HEK293 (cell line): ENCODE measurements at regions not wholly inside any gene's neighbourhood (a gene's known extent, or its start where the extent isn't known, plus 50 kb on each side); places are given as distances from the start of the nearest gene placed in this dataset.

Experiments
- KLF9 ChIP-seq: fragments of 450-650 bp; formaldehyde crosslinking; IDR thresholded peaks from 2 replicates; pipeline ENCODE4 v1.5.1; 2016; ENCODE audit warnings: missing biosample characterization, missing genetic modification characterization, low read depth
- ZNF221 ChIP-seq: fragments of 450-650 bp; formaldehyde crosslinking; IDR thresholded peaks from 2 replicates; pipeline ENCODE4 v1.5.1; 2017; ENCODE audit warnings: missing biosample characterization, missing genetic modification characterization, borderline replicate concordance
- ZNF23 ChIP-seq: fragments of 450-650 bp; formaldehyde crosslinking; IDR thresholded peaks from 2 replicates; pipeline ENCODE4 v1.5.1; 2016; ENCODE audit warnings: missing biosample characterization, missing genetic modification characterization, borderline replicate concordance
- ZNF350 ChIP-seq: fragments of 450-650 bp; formaldehyde crosslinking; IDR thresholded peaks from 2 replicates; pipeline ENCODE4 v1.5.0; 2017; ENCODE audit warnings: missing biosample characterization, mild to moderate bottlenecking, missing genetic modification characterization
- TF ChIP-seq, protein P1 (sequence below): fragments of 450-650 bp; formaldehyde crosslinking; IDR thresholded peaks from 2 replicates; pipeline ENCODE4 v1.5.1; 2016; ENCODE audit warnings: missing biosample characterization, missing genetic modification characterization
- TF ChIP-seq, protein P2 (sequence below): fragments of 450-650 bp; formaldehyde crosslinking; IDR thresholded peaks from 2 replicates; pipeline ENCODE4 v1.5.1; 2016; ENCODE audit warnings: missing biosample characterization, missing genetic modification characterization, low read depth

GRCh38 chr11:119523539-119524157, 100.7 kb upstream of the THY1 start:
- TF ChIP-seq, protein P1, sequence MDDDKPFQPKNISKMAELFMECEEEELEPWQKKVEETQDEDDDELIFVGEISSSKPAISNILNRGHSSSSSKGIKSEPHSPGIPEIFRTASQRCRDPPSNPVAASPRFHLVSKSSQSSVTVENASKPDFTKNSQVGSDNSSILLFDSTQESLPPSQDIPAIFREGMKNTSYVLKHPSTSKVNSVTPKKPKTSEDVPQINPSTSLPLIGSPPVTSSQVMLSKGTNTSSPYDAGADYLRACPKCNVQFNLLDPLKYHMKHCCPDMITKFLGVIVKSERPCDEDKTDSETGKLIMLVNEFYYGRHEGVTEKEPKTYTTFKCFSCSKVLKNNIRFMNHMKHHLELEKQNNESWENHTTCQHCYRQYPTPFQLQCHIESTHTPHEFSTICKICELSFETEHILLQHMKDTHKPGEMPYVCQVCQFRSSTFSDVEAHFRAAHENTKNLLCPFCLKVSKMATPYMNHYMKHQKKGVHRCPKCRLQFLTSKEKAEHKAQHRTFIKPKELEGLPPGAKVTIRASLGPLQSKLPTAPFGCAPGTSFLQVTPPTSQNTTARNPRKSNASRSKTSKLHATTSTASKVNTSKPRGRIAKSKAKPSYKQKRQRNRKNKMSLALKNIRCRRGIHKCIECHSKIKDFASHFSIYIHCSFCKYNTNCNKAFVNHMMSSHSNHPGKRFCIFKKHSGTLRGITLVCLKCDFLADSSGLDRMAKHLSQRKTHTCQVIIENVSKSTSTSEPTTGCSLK: no peak
- TF ChIP-seq KLF9 (tag by site-specific recombination) (no peak), ZNF350 (tag by site-specific recombination) (no peak), ZNF221 (no peak), ZNF23 (tag by site-specific recombination) (no peak)
- TF ChIP-seq, protein P2, sequence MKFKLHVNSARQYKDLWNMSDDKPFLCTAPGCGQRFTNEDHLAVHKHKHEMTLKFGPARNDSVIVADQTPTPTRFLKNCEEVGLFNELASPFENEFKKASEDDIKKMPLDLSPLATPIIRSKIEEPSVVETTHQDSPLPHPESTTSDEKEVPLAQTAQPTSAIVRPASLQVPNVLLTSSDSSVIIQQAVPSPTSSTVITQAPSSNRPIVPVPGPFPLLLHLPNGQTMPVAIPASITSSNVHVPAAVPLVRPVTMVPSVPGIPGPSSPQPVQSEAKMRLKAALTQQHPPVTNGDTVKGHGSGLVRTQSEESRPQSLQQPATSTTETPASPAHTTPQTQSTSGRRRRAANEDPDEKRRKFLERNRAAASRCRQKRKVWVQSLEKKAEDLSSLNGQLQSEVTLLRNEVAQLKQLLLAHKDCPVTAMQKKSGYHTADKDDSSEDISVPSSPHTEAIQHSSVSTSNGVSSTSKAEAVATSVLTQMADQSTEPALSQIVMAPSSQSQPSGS (tag by site-specific recombination): no peak
